ENCODE measurements at regions not wholly inside any gene's neighbourhood (a gene's known extent, or its start where the extent isn't known, plus 50 kb on each side); places are given as distances from the start of the nearest gene placed in this dataset.

DNA sequence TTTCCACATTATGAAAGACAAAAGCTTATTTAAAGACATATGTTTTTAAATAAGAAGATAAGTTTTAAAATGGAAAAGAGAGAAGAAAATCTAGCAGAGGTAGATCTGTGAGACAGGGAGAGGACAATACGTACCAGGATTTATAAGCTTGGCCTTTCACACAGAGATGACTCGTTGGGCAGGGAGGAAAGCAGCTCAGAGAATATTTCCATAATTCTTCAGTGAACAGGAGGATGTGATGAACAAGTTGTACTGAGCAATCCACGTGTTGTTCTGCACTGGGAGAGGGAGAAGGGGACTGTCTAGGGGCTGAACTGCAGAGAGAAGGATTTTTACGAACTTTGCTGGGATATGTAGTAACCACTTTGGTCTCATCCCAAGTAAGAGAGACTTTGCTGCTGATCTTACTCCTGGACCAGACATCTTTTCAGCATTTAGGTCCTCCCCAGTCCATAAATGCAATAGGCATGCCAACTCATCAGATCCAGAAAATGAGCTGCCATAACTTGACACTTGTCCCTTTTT, 162.5 kb upstream of the SETBP1 start:
- DNase-seq: no peak

DNA sequence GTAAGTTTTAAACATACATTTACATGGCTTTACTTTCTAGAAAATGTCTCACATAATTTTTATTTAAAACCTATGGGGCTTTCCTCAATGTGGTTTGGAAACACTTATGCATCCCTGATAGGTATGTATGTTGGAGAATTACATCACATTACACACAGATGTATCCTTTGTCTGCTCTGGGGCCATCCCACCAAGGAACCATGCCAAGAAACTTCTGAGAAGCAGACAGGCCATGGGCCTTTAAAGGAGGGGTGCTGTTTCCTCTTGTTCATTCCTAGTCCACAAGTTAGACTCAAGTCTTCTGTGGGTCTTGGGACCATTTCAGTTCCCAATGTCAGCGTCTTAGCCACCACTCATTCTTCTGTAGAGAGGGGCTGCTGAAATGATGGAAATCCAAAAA, 162.0 kb upstream of the SETBP1 start:
- DNase-seq: no peak

DNA sequence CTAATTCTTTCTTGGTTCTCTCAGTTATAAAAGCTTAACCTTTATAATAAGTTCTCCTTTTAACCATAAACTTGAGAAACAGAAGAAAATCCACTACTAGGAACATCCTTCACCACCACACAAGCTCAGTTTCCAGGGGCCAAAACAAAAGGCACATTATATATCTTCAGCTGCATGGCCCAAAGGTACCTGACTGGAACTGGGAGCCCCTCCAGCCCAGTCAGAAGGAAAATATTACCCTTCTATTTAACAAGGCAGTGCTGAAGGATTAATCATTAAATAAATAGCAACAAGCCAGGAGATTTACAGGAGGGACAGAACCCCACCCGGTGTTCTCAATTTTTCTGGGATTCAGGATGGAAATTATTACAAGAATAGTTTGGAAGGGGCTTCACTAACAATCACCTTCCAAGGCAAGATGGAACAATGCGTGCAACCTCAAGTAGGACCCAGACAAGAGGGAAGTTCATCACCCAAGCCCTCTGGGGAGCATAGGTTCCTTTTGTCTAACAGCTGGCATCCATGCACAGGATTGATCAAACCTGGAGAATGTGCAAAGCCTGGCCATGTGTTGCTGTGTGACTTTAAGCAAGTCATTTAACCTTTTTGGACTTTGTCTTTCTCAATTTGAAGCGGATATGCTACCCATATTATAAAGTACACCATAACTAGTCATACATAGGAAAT, 159.6 kb upstream of the SETBP1 start:
- DNase-seq: no peak

- no peak for DNase-seq
These were observed 159.0 kb upstream of the SETBP1 start for GRCh38 chr18:44521668-44522022.

GRCh38 chr18:44526705-44527415, 153.8 kb upstream of the SETBP1 start:
- DNase-seq: no peak

GRCh38 chr18:44533071-44533470, 147.6 kb upstream of the SETBP1 start:
- DNase-seq: no peak

GRCh38 chr18:44536046-44536445, 144.6 kb upstream of the SETBP1 start:
- DNase-seq: no peak

GRCh38 chr18:44536619-44537018, 144.1 kb upstream of the SETBP1 start:
- no peak for DNase-seq

DNA sequence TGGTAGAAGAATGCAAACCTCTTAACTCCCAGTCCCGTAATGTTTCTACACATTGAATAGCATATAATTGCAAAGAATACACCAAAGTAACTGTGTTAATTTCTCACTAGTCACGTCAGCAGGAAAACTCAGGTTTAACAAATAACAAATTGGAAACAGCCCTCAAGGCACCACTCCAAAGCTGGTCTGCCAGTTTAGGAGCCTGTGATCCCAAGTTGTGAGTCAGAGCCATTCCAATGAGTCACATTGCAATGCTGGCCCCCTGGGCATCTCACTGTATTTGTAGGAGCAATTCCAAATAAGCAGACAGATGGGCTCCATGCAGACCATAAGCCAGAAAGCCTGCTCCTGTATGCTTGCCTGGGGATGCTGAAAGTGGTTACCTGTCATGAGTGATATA, 143.2 kb upstream of the SETBP1 start:
- DNase-seq: no peak

GRCh38 chr18:44539926-44540325, 140.8 kb upstream of the SETBP1 start:
- no peak for DNase-seq

- DNase-seq: no peak
These were observed 139.5 kb upstream of the SETBP1 start for GRCh38 chr18:44541159-44541558.

DNA sequence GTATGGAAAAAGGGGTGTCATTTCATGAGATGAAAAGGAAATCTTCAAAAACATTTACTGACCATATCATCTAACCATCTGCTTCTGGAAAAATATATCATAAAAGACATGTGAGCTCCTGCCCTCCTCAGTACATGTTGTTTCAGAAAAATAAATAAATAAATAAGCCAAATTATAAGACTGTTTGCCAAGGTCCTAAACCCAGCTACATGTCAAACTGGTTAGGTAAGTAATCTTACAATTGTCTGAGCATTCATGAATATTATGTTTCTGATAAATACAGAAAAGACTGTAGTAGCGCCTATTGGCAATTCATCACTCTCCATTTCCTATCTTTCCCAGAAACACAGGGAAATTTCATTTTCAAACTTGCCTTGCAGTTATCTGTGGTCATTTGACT, 138.9 kb upstream of the SETBP1 start:
- no peak for DNase-seq

GRCh38 chr18:44543387-44543786, 137.3 kb upstream of the SETBP1 start:
- DNase-seq: no peak

DNA sequence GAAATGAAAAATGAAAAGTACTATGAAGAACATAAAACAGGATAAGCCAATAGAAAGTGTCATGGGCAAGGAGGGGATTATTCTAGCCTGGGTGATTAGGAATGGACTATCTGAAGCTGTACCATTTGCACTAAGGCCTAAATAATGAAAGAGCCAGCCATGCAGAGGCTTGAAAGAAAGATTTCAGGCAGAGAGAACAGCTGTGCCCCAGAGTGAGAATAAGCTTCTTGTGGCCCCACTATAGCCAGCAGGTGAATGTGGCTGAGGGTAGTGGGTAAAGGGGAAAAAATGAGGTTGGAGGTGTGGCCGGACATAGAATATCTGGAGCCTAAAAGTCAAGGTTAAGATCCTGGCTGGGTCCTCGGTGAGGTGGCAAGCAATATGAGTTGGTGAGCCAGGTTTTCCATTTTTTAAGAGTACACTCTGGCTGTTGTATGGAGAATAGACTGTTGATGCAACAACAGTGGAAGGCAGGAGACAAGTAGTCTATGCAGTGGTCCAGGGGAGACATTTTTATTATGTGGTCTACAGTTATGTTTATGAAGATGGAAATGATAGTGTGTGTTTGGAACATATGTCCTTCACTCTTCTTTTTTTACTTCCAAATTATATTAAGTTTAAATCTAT, 135.2 kb upstream of the SETBP1 start:
- no peak for DNase-seq

DNA sequence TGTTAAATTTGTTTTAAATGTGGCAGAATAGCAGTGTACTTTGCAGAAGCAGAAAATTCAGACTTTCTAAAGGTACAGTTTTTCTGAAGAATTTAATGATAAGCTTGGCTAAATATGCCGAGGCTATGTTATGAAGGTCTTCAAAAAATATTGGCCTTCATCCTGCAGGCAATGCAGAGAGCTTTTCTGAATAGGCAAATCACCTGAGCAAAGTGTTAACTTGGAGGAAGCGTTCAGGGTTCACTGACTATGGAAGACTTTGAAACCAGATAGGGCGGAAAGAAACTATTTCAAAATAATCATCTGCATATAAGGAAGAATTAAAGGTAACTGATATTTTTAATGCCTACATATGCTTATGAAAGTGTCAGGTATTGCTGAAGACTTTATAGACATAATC, 133.7 kb upstream of the SETBP1 start:
- DNase-seq: peak in 1 of 2 experiments; percentile 28

DNA sequence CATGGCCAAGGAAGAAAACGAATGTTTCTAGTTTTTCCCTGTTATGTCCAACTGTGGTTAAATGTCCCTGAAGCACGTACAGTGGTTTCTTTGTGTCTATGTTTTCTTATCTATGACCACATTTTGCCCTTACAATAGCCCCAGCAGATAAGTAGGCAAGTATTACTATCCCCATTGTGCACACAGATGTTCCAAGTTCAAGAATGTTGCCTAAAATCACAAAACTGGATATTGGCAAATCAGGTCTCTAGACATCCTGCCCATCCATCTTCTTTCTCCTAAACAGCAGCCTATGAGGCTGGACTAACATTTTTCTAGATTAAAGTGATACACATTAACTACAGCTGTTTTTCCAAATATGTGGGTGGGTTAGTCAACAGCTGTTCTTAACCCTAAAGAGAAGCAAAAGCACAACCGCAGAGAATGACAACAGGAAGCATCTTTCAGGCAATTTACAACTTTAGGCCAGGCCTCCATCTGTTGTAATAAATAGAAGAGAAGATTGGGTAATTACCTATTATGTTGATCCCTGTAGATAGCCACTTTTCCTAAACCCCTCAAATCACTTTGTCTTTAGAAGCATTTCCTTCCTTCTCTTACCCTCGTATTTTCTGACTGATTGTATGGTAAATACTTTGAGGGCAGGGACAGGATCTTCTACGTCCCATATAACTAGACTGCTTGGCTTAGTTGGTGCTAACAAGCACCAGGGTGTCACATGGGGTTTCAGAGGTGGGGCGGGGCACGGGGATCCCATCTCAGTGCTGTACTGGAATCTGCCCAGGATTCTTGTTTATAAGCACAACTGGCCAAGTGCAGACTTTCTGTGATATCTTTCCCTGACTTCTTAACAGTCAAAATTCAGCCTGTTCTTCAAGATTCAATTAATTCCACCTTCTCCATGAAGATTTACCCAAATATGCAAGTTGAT, 132.1 kb upstream of the SETBP1 start:
- no peak for DNase-seq

DNA sequence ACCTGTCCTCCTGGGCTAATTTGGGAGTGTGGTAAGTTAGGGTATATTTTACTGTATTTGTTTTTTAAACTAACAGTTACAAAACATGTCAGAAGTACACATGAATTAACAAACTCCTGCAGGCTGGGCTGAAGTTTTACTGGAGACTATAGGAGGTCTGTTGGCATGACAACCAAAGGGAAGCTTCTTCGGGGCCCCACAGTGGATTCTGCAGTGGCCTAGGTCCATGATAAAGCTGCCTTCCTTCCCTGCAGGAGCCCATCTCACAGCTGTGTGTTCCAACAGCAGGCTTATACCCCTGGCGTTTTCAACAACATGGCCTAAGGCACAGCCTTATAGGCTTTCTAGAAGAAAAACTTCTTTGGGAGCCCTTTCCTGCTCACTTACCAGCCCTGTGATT, 128.0 kb upstream of the SETBP1 start:
- no peak for DNase-seq

- DNase-seq: no peak
These were observed 124.4 kb upstream of the SETBP1 start for GRCh38 chr18:44556296-44556695.

- no peak for DNase-seq
These were observed 123.0 kb upstream of the SETBP1 start for GRCh38 chr18:44557616-44558151.

GRCh38 chr18:44558767-44559166, 121.9 kb upstream of the SETBP1 start:
- no peak for DNase-seq

- no peak for DNase-seq
These were observed 117.7 kb upstream of the SETBP1 start for GRCh38 chr18:44562986-44563385.

DNA sequence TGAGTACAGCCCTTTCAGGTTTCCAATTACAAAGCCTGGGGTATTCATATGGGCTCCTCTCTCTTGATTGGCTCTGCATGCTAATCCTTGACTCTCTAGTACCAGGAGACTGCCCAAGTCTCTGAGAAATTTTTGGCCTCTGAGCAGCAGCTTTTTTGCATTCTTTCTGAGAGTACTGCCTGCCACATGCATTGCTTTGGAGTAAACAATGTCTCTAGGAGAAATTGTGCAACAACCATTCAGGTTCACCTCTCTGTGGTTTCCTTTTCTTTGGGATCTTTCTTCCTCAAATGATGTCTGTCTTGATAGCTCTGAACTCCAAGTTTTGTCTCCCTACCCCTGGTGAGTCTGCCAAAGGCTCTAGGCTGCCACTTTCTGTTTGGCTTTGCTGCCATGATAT, 115.8 kb upstream of the SETBP1 start:
- DNase-seq: no peak

- DNase-seq: no peak
These were observed 112.3 kb upstream of the SETBP1 start for GRCh38 chr18:44568342-44568741.
